ENCODE measurements at regions not wholly inside any gene's neighbourhood (a gene's known extent, or its start where the extent isn't known, plus 50 kb on each side); places are given as distances from the start of the nearest gene placed in this dataset.

DNA sequence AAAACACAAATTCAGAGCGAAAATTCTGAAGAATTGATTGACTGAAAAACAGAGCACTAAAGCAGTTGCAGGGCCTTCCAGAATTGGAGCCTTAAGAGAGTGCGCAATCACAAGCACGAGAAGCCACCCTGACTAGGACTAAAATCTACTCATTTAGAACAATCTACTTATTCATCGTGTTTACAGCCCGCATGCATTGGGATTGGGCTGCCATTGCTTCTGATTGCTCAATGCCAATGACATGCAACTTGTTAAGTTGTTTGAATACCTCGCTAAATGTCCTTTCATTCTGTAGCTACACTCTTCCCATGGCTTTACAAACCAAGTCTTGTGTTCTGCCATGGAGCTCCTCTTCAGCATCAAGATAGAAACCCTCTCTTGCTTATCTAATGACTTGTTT lies 425.9 kb upstream of the POM121L12 start:
- TF ChIP-seq, protein P1, sequence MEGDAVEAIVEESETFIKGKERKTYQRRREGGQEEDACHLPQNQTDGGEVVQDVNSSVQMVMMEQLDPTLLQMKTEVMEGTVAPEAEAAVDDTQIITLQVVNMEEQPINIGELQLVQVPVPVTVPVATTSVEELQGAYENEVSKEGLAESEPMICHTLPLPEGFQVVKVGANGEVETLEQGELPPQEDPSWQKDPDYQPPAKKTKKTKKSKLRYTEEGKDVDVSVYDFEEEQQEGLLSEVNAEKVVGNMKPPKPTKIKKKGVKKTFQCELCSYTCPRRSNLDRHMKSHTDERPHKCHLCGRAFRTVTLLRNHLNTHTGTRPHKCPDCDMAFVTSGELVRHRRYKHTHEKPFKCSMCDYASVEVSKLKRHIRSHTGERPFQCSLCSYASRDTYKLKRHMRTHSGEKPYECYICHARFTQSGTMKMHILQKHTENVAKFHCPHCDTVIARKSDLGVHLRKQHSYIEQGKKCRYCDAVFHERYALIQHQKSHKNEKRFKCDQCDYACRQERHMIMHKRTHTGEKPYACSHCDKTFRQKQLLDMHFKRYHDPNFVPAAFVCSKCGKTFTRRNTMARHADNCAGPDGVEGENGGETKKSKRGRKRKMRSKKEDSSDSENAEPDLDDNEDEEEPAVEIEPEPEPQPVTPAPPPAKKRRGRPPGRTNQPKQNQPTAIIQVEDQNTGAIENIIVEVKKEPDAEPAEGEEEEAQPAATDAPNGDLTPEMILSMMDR (IDR thresholded peaks at IDR 0.05): no peak
- TF ChIP-seq POLR2A (IDR thresholded peaks at IDR 0.05): no peak

Data from breast epithelium (tissue), 3 donors.